A673 (cell line): ENCODE measurements at regions not wholly inside any gene's neighbourhood (a gene's known extent, or its start where the extent isn't known, plus 50 kb on each side); places are given as distances from the start of the nearest gene placed in this dataset.

ENCODE experiments used
- BruUV-seq: library from RNA; stranded (reverse); fragments of 400-500 nt; replicated peaks from 2 replicates; lab custom pipeline; 2021; lab: Mats Ljungman, UMichigan
- CTCF ChIA-PET: fragments of 300-600 bp; sonication (Branson Sonifier 250); formaldehyde crosslinking; loops from one replicate; lab custom pipeline; 2022; ENCODE audit warnings: antibody characterized with exemption; lab: Charles Lee
- POLR2A ChIA-PET: fragments of 300-600 bp; sonication (Branson Sonifier 250); formaldehyde crosslinking; loops from one replicate; lab custom pipeline; 2022; ENCODE audit warnings: antibody characterized with exemption; ENCODE audit not compliant: low non-redundant PET; lab: Charles Lee
- DNase-seq: peaks from one replicate; pipeline ENCODE4 v3.0.0-alpha.2; 2015; ENCODE audit warnings: low spot score
- H3K27ac ChIP-seq: fragments of 200-600 bp; sonication (generic); 2 replicates; pipeline ENCODE4 v1.5.1; 2016; ENCODE audit warnings: mixed run types, low read depth, mild to moderate bottlenecking, mixed read lengths, antibody characterized with exemption, low read length; ENCODE audit not compliant: poor library complexity, severe bottlenecking
- H3K27me3 ChIP-seq: fragments of 200-600 bp; sonication (generic); replicated peaks from 2 replicates; pipeline ENCODE4 v1.6.1; 2017; ENCODE audit warnings: mixed run types, low read depth, mild to moderate bottlenecking, mixed read lengths, antibody characterized with exemption, low read length; ENCODE audit not compliant: insufficient read depth, poor library complexity
- H3K36me3 ChIP-seq: fragments of 200-600 bp; sonication (generic); 2 replicates; pipeline ENCODE4 v1.6.1; 2016; ENCODE audit warnings: mixed run types, mild to moderate bottlenecking, mixed read lengths, antibody characterized with exemption, low read length; ENCODE audit not compliant: insufficient read depth, poor library complexity, severe bottlenecking
- H3K4me1 ChIP-seq: fragments of 200-600 bp; sonication (generic); 2 replicates; pipeline ENCODE4 v1.6.1; 2017; ENCODE audit warnings: mixed run types, mild to moderate bottlenecking, mixed read lengths, antibody characterized with exemption, low read length; ENCODE audit not compliant: insufficient read depth, poor library complexity, severe bottlenecking
- H3K4me3 ChIP-seq: fragments of 200-600 bp; sonication (generic); 2 replicates; pipeline ENCODE4 v1.5.1; 2016; ENCODE audit warnings: low read depth, mixed run types, mild to moderate bottlenecking, mixed read lengths, low read length; ENCODE audit not compliant: poor library complexity, severe bottlenecking
- H3K9me3 ChIP-seq: fragments of 200-600 bp; sonication (generic); 2 replicates; pipeline ENCODE4 v1.6.1; 2016; ENCODE audit warnings: mixed run types, low read depth, mild to moderate bottlenecking, mixed read lengths, antibody characterized with exemption, low read length; ENCODE audit not compliant: poor library complexity, severe bottlenecking
- CTCF ChIP-seq: fragments of 300-800, 200-600 bp; sonication (generic); conservative IDR thresholded peaks from 2 replicates; pipeline ENCODE4 v1.5.1; 2017; ENCODE audit warnings: low read depth, mild to moderate bottlenecking, antibody characterized with exemption, low read length, moderate library complexity, mixed read lengths
- EZH2 ChIP-seq: fragments of 200-600 bp; sonication (generic); IDR thresholded peaks from 2 replicates; pipeline ENCODE4 v1.6.1; 2017; ENCODE audit warnings: borderline replicate concordance, low read depth, mild to moderate bottlenecking, mixed read lengths, antibody characterized with exemption, low read length; ENCODE audit not compliant: poor library complexity, severe bottlenecking
- intact Hi-C: fragments of 100-400 bp; cut with micrococcal nuclease; formaldehyde crosslinking; loops from one replicate; pipeline ENCODE4 v1.10.0; 2022; ENCODE audit not compliant: unreplicated experiment

GRCh38 chr6:74410630-74411029 lies 714.6 kb downstream of the CD109 start:
- ChIA-PET CTCF (no interaction called here), POLR2A (no interaction called here)
- Histone ChIP-seq H3K36me3 (no peaks in the 10 kb centered on the region), H3K4me1 (peaks cover 6% of the 10 kb centered on the region), H3K27me3 (no peaks in the 10 kb centered on the region), H3K27ac (no peak overlapping the region), H3K4me3 (no peak overlapping the region), H3K9me3 (no peaks in the 10 kb centered on the region)
- no TSS peak for BruUV-seq
- TF ChIP-seq EZH2 (no peak), CTCF (no peak)
- no peak for DNase-seq
- intact Hi-C loops: loop anchor here (2.0 kb wide), 1 partner anchor 794 kb away; no protein-coding TSS in a partner anchor

GRCh38 chr6:74409447-74409846 lies 713.4 kb downstream of the CD109 start:
- TF ChIP-seq CTCF: peak; percentile 51; the same call in 1 of the 2 replicates
- TF ChIP-seq EZH2: no peak
- peak; percentile 44 for DNase-seq
- Histone ChIP-seq H3K4me1 (no peaks in the 10 kb centered on the region), H3K9me3 (no peaks in the 10 kb centered on the region), H3K36me3 (no peaks in the 10 kb centered on the region), H3K4me3 (no peak overlapping the region), H3K27ac (no peak overlapping the region), H3K27me3 (no peaks in the 10 kb centered on the region)
- ChIA-PET CTCF (interaction anchor here (1.4 kb wide), 1 partner anchor 799 kb away, joined by 4 read pairs; no protein-coding TSS in a partner anchor), POLR2A (no interaction called here)
- BruUV-seq: no TSS peak
- intact Hi-C loops: loop anchor here (10.0 kb wide), 1 partner anchor 445 kb away; no protein-coding TSS in a partner anchor

GRCh38 chr6:74408844-74409243 lies 712.8 kb downstream of the CD109 start:
- no peaks in the 10 kb centered on the region for H3K9me3 ChIP-seq
- no peaks in the 10 kb centered on the region for H3K4me1 ChIP-seq
- no peak overlapping the region for H3K27ac ChIP-seq
- no TSS peak for BruUV-seq
- CTCF ChIA-PET: interaction anchor here (1.4 kb wide), 1 partner anchor 800 kb away, joined by 4 read pairs; no protein-coding TSS in a partner anchor
- H3K36me3 ChIP-seq: no peaks in the 10 kb centered on the region
- intact Hi-C loops: loop anchor here (10.0 kb wide), 1 partner anchor 444 kb away; no protein-coding TSS in a partner anchor
- no peak overlapping the region for H3K4me3 ChIP-seq
- no peak for TF ChIP-seq EZH2
- no peak for TF ChIP-seq CTCF
- POLR2A ChIA-PET: no interaction called here
- no peak for DNase-seq
- H3K27me3 ChIP-seq: no peaks in the 10 kb centered on the region
